Lower leg skin (tissue), 3 donors: ENCODE measurements at regions not wholly inside any gene's neighbourhood (a gene's known extent, or its start where the extent isn't known, plus 50 kb on each side); places are given as distances from the start of the nearest gene placed in this dataset.

Experiments used
- POLR2A ChIP-seq, 2 donors: fragments of 450-650 bp; IDR thresholded peaks; one replicate each; pipeline ENCODE4 v1.6.1; 2016 to 2017; ENCODE audit warnings: antibody characterized with exemption in 2 of 2, mild to moderate bottlenecking in 1 of 2, moderate library complexity in 1 of 2
- TF ChIP-seq, protein P1 (sequence below), 3 donors: fragments of 450-650 bp; IDR thresholded peaks; one replicate each; pipeline ENCODE4 v1.5.1; 2016; ENCODE audit warnings: antibody characterized with exemption in 3 of 3, mild to moderate bottlenecking in 3 of 3, moderate library complexity in 2 of 3

DNA sequence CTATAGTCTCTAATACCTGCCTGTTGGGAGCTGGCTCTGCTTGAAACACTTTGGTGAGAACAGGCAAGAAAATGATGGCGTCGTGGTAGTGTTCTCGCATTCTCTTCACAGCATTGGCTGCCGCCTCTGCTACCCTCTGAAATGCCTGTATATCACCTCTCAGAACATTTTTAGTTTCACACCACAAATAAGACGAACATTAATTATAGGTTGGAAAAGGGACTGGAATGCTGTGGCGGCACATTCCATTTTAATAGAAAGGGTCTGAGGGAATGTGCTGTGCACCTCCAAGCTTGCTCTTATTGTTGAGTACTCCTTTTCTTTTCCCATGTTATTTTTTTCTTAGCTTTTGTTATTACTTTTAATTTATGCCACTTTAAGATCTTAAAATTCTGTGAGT lies 134.6 kb upstream of the HMHB1 start:
- TF ChIP-seq, protein P1, sequence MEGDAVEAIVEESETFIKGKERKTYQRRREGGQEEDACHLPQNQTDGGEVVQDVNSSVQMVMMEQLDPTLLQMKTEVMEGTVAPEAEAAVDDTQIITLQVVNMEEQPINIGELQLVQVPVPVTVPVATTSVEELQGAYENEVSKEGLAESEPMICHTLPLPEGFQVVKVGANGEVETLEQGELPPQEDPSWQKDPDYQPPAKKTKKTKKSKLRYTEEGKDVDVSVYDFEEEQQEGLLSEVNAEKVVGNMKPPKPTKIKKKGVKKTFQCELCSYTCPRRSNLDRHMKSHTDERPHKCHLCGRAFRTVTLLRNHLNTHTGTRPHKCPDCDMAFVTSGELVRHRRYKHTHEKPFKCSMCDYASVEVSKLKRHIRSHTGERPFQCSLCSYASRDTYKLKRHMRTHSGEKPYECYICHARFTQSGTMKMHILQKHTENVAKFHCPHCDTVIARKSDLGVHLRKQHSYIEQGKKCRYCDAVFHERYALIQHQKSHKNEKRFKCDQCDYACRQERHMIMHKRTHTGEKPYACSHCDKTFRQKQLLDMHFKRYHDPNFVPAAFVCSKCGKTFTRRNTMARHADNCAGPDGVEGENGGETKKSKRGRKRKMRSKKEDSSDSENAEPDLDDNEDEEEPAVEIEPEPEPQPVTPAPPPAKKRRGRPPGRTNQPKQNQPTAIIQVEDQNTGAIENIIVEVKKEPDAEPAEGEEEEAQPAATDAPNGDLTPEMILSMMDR (IDR thresholded peaks at IDR 0.05): no peak
- no peak for TF ChIP-seq POLR2A (IDR thresholded peaks at IDR 0.05)
